ENCODE measurements at regions not wholly inside any gene's neighbourhood (a gene's known extent, or its start where the extent isn't known, plus 50 kb on each side); places are given as distances from the start of the nearest gene placed in this dataset.
A peak's percentile ranks its signal among the peaks of the same experiment; 100 is the strongest.
"Not testable (repeated sequence)": the region's sequence is repeated elsewhere in the genome, so short reads cannot be mapped to it uniquely, and the experiment has no call there.

DNA sequence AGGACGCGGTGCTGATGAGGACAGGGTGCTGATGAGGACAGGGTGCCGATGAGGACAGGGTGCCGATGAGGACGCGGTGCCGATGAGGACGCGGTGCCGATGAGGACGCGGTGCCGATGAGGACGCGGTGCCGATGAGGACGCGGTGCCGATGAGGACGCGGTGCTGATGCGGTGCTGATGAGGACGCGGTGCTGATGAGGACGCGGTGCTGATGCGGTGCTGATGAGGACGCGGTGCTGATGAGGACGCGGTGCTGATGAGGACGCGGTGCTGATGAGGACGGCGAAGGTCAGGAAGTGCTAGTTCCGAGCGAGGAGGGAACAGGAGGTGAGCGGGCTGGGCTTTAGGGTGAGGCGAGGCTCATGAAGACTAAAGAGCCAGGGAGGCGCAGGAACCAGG, 399.9 kb downstream of the SMOC2 start:
- not testable (repeated sequence) for H3K4me1 ChIP-seq (ENCODE audit: control insufficient read depth, insufficient read depth, low read length); H3K27ac ChIP-seq (ENCODE audit: low read length); H3K27me3 ChIP-seq (ENCODE audit: control insufficient read depth, insufficient read depth, low read length); H3K36me3 ChIP-seq (ENCODE audit: control insufficient read depth, insufficient read depth, low read length); DNase-seq; H3K4me3 ChIP-seq (ENCODE audit: low read length)
- peaks cover 11% of the 10 kb centered on the region for H3K9me3 ChIP-seq (ENCODE audit: control insufficient read depth, low read depth, low read length)
- 83% methylated on average over 8 of the region's 40 CpGs for WGBS (ENCODE audit: insufficient coverage, low lambda C conversion rate)

DNA sequence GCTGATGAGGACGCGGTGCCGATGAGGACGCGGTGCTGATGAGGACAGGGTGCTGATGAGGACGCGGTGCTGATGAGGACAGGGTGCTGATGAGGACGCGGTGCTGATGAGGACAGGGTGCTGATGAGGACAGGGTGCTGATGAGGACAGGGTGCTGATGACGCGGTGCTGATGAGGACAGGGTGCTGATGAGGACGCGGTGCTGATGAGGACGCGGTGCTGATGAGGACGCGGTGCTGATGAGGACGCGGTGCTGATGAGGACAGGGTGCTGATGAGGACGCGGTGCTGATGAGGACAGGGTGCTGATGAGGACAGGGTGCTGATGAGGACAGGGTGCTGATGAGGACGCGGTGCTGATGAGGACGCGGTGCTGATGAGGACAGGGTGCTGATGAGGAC, 399.3 kb downstream of the SMOC2 start:
- H3K9me3 ChIP-seq (ENCODE audit: control insufficient read depth, low read depth, low read length), result peaks cover 11% of the 10 kb centered on the region
- H3K36me3 ChIP-seq (ENCODE audit: control insufficient read depth, insufficient read depth, low read length); DNase-seq; H3K4me3 ChIP-seq (ENCODE audit: low read length); H3K4me1 ChIP-seq (ENCODE audit: control insufficient read depth, insufficient read depth, low read length); H3K27me3 ChIP-seq (ENCODE audit: control insufficient read depth, insufficient read depth, low read length); H3K27ac ChIP-seq (ENCODE audit: low read length): not testable (repeated sequence)
- WGBS (ENCODE audit: insufficient coverage, low lambda C conversion rate), result no CpG with 5 or more reads among the region's 25 CpGs

DNA sequence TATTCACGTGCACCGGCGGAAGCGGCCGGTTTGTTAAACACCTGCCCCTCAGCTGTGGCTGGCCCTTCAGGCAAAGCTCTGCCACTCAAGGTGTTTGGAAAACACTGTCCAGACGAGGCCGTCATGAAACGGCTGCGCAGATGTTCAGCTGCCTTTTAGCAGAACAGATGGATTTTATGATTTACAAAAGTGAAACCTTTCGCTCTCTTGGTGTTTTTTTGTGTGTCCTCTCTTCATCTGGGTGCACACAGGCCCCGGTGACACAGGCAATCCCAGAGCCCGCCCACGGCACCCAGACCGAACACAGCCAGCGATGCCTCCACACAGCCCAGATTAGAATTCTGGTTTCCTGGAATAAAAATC, 397.0 kb downstream of the SMOC2 start:
- Histone ChIP-seq H3K27me3 (ENCODE audit: control insufficient read depth, insufficient read depth, low read length) (no peaks in the 10 kb centered on the region), H3K4me3 (ENCODE audit: low read length) (no peak overlapping the region), H3K4me1 (ENCODE audit: control insufficient read depth, insufficient read depth, low read length) (peaks cover 16% of the 10 kb centered on the region), H3K9me3 (ENCODE audit: control insufficient read depth, low read depth, low read length) (peaks cover 11% of the 10 kb centered on the region), H3K36me3 (ENCODE audit: control insufficient read depth, insufficient read depth, low read length) (no peaks in the 10 kb centered on the region), H3K27ac (ENCODE audit: low read length) (no peak overlapping the region)
- WGBS (ENCODE audit: insufficient coverage, low lambda C conversion rate), result 85% methylated on average over 5 of the region's 15 CpGs
- DNase-seq, result no peak

DNA sequence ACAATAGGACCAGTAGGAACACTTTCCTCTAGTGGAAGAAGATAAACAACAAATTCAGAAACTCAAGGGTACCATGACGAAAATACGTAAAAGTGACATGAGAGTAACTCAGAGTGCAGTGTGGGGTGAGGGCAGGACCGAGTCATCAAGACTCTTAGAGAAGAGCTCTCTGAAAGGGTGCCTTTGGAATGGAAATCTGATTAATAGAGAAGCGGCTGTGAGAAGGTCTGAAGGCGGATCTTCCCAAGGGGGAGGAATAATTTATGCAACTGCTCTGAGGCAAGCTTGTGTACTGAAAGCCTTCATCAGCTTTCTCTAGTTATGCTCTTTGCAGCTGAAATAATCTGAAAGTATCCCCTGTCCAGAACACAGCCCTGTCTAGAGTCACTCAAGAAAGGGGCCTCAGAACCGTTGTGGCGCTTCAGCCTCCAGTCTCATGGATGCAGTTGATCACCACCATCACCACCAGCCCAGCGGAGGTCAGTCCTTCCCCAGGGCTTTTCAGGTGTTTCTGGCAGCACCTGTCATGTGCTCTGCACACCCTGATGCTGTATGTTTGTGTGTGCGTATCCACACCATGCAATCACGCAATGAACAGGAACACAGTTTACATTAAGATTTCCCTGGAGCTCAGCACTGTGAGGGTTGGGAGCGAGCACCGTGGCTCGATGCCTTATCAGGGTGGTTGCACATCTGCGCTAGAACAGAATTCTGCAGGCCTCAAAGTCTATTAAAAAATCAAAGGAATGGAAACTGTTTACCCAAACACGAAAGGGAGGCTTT, 396.5 kb downstream of the SMOC2 start:
- Histone ChIP-seq H3K9me3 (ENCODE audit: control insufficient read depth, low read depth, low read length) (peaks cover 11% of the 10 kb centered on the region), H3K4me3 (ENCODE audit: low read length) (no peak overlapping the region), H3K27ac (ENCODE audit: low read length) (no peak overlapping the region), H3K4me1 (ENCODE audit: control insufficient read depth, insufficient read depth, low read length) (peaks cover 16% of the 10 kb centered on the region), H3K27me3 (ENCODE audit: control insufficient read depth, insufficient read depth, low read length) (no peaks in the 10 kb centered on the region), H3K36me3 (ENCODE audit: control insufficient read depth, insufficient read depth, low read length) (no peaks in the 10 kb centered on the region)
- peak in 1 of 2 donors; percentile 37 for DNase-seq
- WGBS (ENCODE audit: insufficient coverage, low lambda C conversion rate), result no CpG with 5 or more reads among the region's 15 CpGs

DNA sequence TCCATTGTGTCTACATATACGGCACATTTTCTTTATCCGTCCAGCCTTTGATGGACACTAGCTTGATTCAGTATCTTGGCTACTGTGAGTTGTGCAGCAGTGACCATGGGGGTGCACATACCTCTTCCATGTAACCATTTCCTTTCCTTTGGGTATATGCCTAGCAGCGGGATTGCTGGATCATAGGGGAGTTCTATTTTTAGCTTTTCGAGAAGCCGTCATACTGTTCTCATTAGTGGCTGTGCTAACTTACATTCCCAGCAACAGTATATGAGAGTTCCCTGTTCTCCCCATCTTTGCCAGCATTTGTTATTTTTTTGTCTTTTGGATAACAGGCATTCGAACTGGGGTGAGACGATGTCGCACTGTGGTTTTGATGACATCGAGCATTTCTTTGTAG, 395.0 kb downstream of the SMOC2 start:
- peaks cover 16% of the 10 kb centered on the region for H3K4me1 ChIP-seq (ENCODE audit: control insufficient read depth, insufficient read depth, low read length)
- no peak overlapping the region for H3K27ac ChIP-seq (ENCODE audit: low read length)
- H3K36me3 ChIP-seq (ENCODE audit: control insufficient read depth, insufficient read depth, low read length), result no peaks in the 10 kb centered on the region
- H3K27me3 ChIP-seq (ENCODE audit: control insufficient read depth, insufficient read depth, low read length), result no peaks in the 10 kb centered on the region
- no peak for DNase-seq
- WGBS (ENCODE audit: insufficient coverage, low lambda C conversion rate), result 97% methylated on average over 5 of the region's 9 CpGs
- no peak overlapping the region for H3K4me3 ChIP-seq (ENCODE audit: low read length)
- peaks cover 8% of the 10 kb centered on the region for H3K9me3 ChIP-seq (ENCODE audit: control insufficient read depth, low read depth, low read length)

DNA sequence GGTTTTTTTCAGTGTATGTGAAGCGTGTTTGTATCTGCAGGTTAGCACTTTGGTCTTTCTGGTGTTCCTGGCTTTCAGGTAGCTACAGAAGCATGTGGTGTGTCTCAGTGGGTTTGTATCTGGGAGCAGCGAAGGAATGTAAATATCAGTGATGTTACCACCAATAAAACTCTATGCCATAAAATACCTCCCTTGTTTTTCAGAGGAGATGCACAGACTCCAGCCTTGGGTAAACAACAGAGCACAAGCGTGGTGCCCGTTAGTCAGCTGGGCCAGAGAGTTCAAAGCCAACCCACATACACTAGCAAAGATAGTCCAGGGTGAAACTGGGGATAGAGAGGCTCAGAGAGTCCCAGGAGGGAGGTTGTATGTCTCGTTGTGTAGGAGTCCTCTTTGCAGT, 393.8 kb downstream of the SMOC2 start:
- Histone ChIP-seq H3K4me1 (ENCODE audit: control insufficient read depth, insufficient read depth, low read length) (peaks cover 16% of the 10 kb centered on the region), H3K9me3 (ENCODE audit: control insufficient read depth, low read depth, low read length) (peaks cover 5% of the 10 kb centered on the region), H3K36me3 (ENCODE audit: control insufficient read depth, insufficient read depth, low read length) (no peaks in the 10 kb centered on the region), H3K27me3 (ENCODE audit: control insufficient read depth, insufficient read depth, low read length) (no peaks in the 10 kb centered on the region), H3K4me3 (ENCODE audit: low read length) (no peak overlapping the region), H3K27ac (ENCODE audit: low read length) (peak overlapping the region; percentile 54)
- DNase-seq, result peak; percentile 67 to 90
- no CpG with 5 or more reads among the region's 5 CpGs for WGBS (ENCODE audit: insufficient coverage, low lambda C conversion rate)

DNA sequence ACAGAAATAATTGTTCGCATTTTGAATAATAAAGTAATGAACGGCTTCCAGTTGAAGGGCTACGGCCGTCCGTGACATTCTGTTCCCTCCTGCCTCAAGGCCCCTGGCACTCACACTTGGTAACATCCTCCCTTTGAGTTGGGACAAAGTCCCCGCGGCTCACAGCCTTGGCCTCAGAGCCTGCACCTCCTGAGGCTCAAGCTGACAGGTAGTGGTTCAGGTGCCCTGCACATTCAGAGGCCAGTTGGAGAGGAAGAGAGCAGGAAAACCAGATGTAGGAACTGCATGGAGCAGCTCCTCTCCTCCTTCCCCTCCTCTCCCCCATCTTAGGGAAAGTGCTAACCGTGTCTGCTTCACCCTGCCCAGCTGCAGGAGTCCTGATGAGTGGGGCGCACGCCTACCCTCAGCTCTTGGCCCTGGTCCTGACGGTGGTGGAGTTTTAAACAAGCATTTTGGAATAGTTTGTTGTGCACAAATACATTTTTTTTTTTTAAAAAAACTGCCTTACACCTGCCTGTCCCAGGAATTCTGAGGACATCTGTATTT, 393.1 kb downstream of the SMOC2 start:
- WGBS (ENCODE audit: insufficient coverage, low lambda C conversion rate), result 20% methylated on average over 1 of the region's 11 CpGs
- H3K4me3 ChIP-seq (ENCODE audit: low read length), result no peak overlapping the region
- no peaks in the 10 kb centered on the region for H3K36me3 ChIP-seq (ENCODE audit: control insufficient read depth, insufficient read depth, low read length)
- peaks cover 16% of the 10 kb centered on the region for H3K4me1 ChIP-seq (ENCODE audit: control insufficient read depth, insufficient read depth, low read length)
- no peaks in the 10 kb centered on the region for H3K9me3 ChIP-seq (ENCODE audit: control insufficient read depth, low read depth, low read length)
- no peaks in the 10 kb centered on the region for H3K27me3 ChIP-seq (ENCODE audit: control insufficient read depth, insufficient read depth, low read length)
- H3K27ac ChIP-seq (ENCODE audit: low read length), result peak overlapping the region; percentile 54
- DNase-seq, result peak; percentile 47 to 75

DNA sequence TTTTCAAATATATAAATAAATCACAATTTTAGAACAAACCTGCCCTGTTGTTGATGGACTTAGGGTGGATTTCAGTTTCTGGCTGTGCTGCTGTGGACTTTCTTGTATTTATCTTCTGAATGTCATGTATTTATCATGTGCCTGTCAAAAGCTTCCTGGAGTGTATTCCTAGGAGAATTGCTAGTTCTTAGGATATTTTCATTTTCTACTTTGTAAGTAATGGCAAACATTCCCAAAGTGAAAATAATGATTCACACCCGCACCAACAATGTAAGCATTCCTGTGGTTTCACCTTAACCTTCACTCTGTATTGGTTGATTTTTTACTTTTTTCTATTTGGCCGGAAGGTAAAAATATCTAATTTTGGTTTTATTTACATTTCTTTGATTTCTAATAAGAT, 387.8 kb downstream of the SMOC2 start:
- H3K36me3 ChIP-seq (ENCODE audit: control insufficient read depth, insufficient read depth, low read length), result no peaks in the 10 kb centered on the region
- H3K27me3 ChIP-seq (ENCODE audit: control insufficient read depth, insufficient read depth, low read length), result no peaks in the 10 kb centered on the region
- H3K4me1 ChIP-seq (ENCODE audit: control insufficient read depth, insufficient read depth, low read length), result peaks cover 4% of the 10 kb centered on the region
- no peak overlapping the region for H3K4me3 ChIP-seq (ENCODE audit: low read length)
- no peaks in the 10 kb centered on the region for H3K9me3 ChIP-seq (ENCODE audit: control insufficient read depth, low read depth, low read length)
- 90% methylated on average over 1 of the region's 2 CpGs for WGBS (ENCODE audit: insufficient coverage, low lambda C conversion rate)
- DNase-seq, result no peak
- no peak overlapping the region for H3K27ac ChIP-seq (ENCODE audit: low read length)

DNA sequence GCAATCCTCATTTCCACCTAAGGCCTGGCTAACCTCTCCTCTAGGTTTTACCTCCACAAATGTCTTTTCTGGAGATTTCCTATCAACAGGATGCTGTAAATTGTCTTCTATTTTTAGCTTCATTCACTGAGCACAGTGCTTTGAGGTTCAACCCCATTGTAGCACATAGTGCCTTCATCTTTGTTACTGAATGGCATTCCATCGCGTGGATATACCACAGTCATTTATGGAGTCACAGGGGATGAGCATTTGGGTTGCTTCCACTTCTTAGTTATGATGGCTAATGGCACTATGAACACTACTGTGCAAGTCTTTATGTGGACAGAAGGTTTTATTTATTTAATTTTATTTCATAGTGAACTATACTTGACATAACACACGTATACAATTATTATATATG, 387.1 kb downstream of the SMOC2 start:
- DNase-seq, result no peak
- Histone ChIP-seq H3K4me1 (ENCODE audit: control insufficient read depth, insufficient read depth, low read length) (no peaks in the 10 kb centered on the region), H3K4me3 (ENCODE audit: low read length) (no peak overlapping the region), H3K9me3 (ENCODE audit: control insufficient read depth, low read depth, low read length) (no peaks in the 10 kb centered on the region), H3K27me3 (ENCODE audit: control insufficient read depth, insufficient read depth, low read length) (no peaks in the 10 kb centered on the region), H3K27ac (ENCODE audit: low read length) (no peak overlapping the region), H3K36me3 (ENCODE audit: control insufficient read depth, insufficient read depth, low read length) (no peaks in the 10 kb centered on the region)
- 100% methylated on average over 1 of the region's 3 CpGs for whole genome bisulfite sequencing (ENCODE audit: insufficient coverage, low lambda C conversion rate)

DNA sequence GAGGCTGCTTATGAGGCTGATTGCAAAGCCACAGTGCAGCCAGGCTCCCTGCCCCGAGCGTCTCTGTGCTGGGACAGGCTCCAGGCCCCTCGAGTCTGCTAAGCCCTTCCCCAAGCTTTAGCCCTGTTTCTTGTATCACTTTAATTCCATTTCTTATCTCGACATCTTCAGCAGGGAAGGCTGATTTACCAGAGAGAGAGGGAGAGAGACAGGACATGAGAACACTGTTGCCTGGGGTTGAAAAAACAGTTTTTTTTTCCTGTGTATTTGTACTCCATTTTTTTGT, 386.5 kb downstream of the SMOC2 start:
- no peaks in the 10 kb centered on the region for H3K27me3 ChIP-seq (ENCODE audit: control insufficient read depth, insufficient read depth, low read length)
- no peaks in the 10 kb centered on the region for H3K9me3 ChIP-seq (ENCODE audit: control insufficient read depth, low read depth, low read length)
- no peak for DNase-seq
- WGBS (ENCODE audit: insufficient coverage, low lambda C conversion rate), result no CpG with 5 or more reads among the region's 4 CpGs
- no peak overlapping the region for H3K27ac ChIP-seq (ENCODE audit: low read length)
- H3K4me1 ChIP-seq (ENCODE audit: control insufficient read depth, insufficient read depth, low read length), result no peaks in the 10 kb centered on the region
- H3K36me3 ChIP-seq (ENCODE audit: control insufficient read depth, insufficient read depth, low read length), result no peaks in the 10 kb centered on the region
- no peak overlapping the region for H3K4me3 ChIP-seq (ENCODE audit: low read length)
